ENCODE measurements at regions not wholly inside any gene's neighbourhood (a gene's known extent, or its start where the extent isn't known, plus 50 kb on each side); places are given as distances from the start of the nearest gene placed in this dataset.

GRCh38 chr14:40096968-40097367 is 664.7 kb upstream of the FBXO33 start:
- Histone ChIP-seq H3K4me1 (ENCODE audit: control insufficient read depth in 4 of 4, insufficient read depth in 4 of 4, low read length in 3 of 4) (no peaks in the 10 kb centered on the region), H3K27me3 (ENCODE audit: control insufficient read depth in 4 of 4, insufficient read depth in 4 of 4, low read length in 3 of 4) (no peaks in the 10 kb centered on the region), H3K4me3 (ENCODE audit: low read depth in 1 of 3, low read length in 3 of 3) (no peak overlapping the region), H3K9ac (ENCODE audit: low read depth in 1 of 2, low read length in 2 of 2) (no peak overlapping the region), H3K27ac (ENCODE audit: low read depth in 1 of 2, low read length in 2 of 2) (no peak overlapping the region), H3K36me3 (ENCODE audit: control insufficient read depth in 4 of 4, insufficient read depth in 3 of 4, low read depth in 1 of 4, low read length in 3 of 4) (no peaks in the 10 kb centered on the region), H3K9me3 (ENCODE audit: control insufficient read depth in 4 of 4, low read length in 3 of 4) (peaks cover 0 to 1% (median 0%) of the 10 kb centered on the region in 4 donors)
- no peak for DNase-seq (ENCODE audit: low spot score)
- TF ChIP-seq HNF4G (IDR thresholded peaks at IDR 0.05) (no peak), MAX (IDR thresholded peaks at IDR 0.05) (no peak), YY1 (IDR thresholded peaks at IDR 0.05) (no peak), RAD21 (IDR thresholded peaks at IDR 0.05) (no peak), FOXA1 (IDR thresholded peaks at IDR 0.05) (no peak), EGR1 (IDR thresholded peaks at IDR 0.05; ENCODE audit: low read depth in 2 of 2) (no peak), ZBTB33 (IDR thresholded peaks at IDR 0.05) (no peak), GABPA (IDR thresholded peaks at IDR 0.05 in 1 of 2, conservative IDR thresholded peaks at IDR 0.05 in 1 of 2) (no peak), NR2F2 (IDR thresholded peaks at IDR 0.05) (no peak), ATF3 (IDR thresholded peaks at IDR 0.05) (no peak), SP1 (IDR thresholded peaks at IDR 0.05) (no peak), FOXA2 (IDR thresholded peaks at IDR 0.05) (no peak), JUND (IDR thresholded peaks at IDR 0.05) (no peak), HNF4A (conservative IDR thresholded peaks at IDR 0.05) (no peak), REST (IDR thresholded peaks at IDR 0.05) (no peak), TAF1 (conservative IDR thresholded peaks at IDR 0.05) (no peak), RXRA (IDR thresholded peaks at IDR 0.05) (no peak), CTCF (IDR thresholded peaks at IDR 0.05; ENCODE audit: low read depth, low read length, missing input control) (no peak)
